GM12878 (cell line): ENCODE measurements at regions not wholly inside any gene's neighbourhood (a gene's known extent, or its start where the extent isn't known, plus 50 kb on each side); places are given as distances from the start of the nearest gene placed in this dataset.

Experiments used
- ATAC-seq: fragments of 200-7000 bp; cut with Tn5 transposase; 3 replicates; pipeline ENCODE4 v1.9.1; 2020; ENCODE audit warnings: mild to moderate bottlenecking, moderate library complexity
- BruUV-seq: library from RNA; stranded (reverse); fragments of 400-500 nt; replicated peaks from 2 replicates; lab custom pipeline; 2021; lab: Mats Ljungman, UMichigan
- CTCF ChIA-PET: fragments of 300-600 bp; sonication (Branson Sonifier 250); formaldehyde crosslinking; extraction: SDS; loops from one replicate; lab custom pipeline; 2021; ENCODE audit warnings: inconsistent platforms; lab: Yijun Ruan, JAX
- POLR2A ChIA-PET: fragments of 350-600 bp; formaldehyde crosslinking; extraction: SDS; loops from one replicate; lab custom pipeline; 2021; ENCODE audit warnings: inconsistent platforms; lab: Charles Lee
- RAD21 ChIA-PET: fragments of 300-600 bp; sonication (Branson Sonifier 250); formaldehyde crosslinking; loops from one replicate; lab custom pipeline; 2023; ENCODE audit warnings: antibody characterized with exemption; ENCODE audit not compliant: unreplicated experiment; lab: Charles Lee
- SMC1A ChIA-PET: fragments of 300-600 bp; sonication (Branson Sonifier 250); formaldehyde crosslinking; loops from one replicate; lab custom pipeline; 2023; ENCODE audit not compliant: unreplicated experiment, uncharacterized antibody; lab: Charles Lee
- DNase-seq: peaks from one replicate; pipeline ENCODE4 v3.0.0-alpha.2; 2011; ENCODE audit warnings: low read depth, low spot score
- FAIRE-seq: peaks from 3 replicates; lab custom pipeline; 2011; peaks lifted over from hg19 to GRCh38; lab: Jason Lieb, UNC
- H2AFZ ChIP-seq: 2 replicates; pipeline ENCODE4 v1.6.0; 2011; ENCODE audit warnings: low read depth, low read length, control low read depth; ENCODE audit not compliant: control insufficient read depth
- H3K27ac ChIP-seq: 2 replicates; pipeline ENCODE4 v1.5.1; 2011; ENCODE audit warnings: control low read depth; ENCODE audit not compliant: control insufficient read depth, insufficient read depth
- H3K27me3 ChIP-seq, 2 experiments: replicated peaks in 1 of 2; 2 replicates each; pipeline versions ENCODE4 v1.6.0 to v1.6.1; 2011; ENCODE audit warnings: low read length in 1 of 2; ENCODE audit not compliant: control insufficient read depth in 2 of 2, insufficient read depth in 2 of 2
- H3K36me3 ChIP-seq, 2 experiments: 2 replicates each; pipeline ENCODE4 v1.5.1; 2011; ENCODE audit warnings: low read length in 1 of 2; ENCODE audit not compliant: control insufficient read depth in 2 of 2, insufficient read depth in 2 of 2
- H3K4me1 ChIP-seq: 2 replicates; pipeline ENCODE4 v1.6.1; 2011; ENCODE audit warnings: mild to moderate bottlenecking, low read length, moderate library complexity, mixed read lengths; ENCODE audit not compliant: control insufficient read depth, insufficient read depth
- H3K4me2 ChIP-seq: 2 replicates; pipeline ENCODE4 v1.6.0; 2011; ENCODE audit warnings: control low read depth; ENCODE audit not compliant: control insufficient read depth, insufficient read depth
- H3K4me3 ChIP-seq: fragments of 200-600 bp; sonication (generic); 2 replicates; pipeline ENCODE4 v1.5.1; 2016
- H3K79me2 ChIP-seq: 2 replicates; pipeline ENCODE4 v1.6.0; 2011; ENCODE audit warnings: low read length; ENCODE audit not compliant: control insufficient read depth, insufficient read depth
- H3K9ac ChIP-seq: 2 replicates; pipeline ENCODE4 v1.8.0; 2011; ENCODE audit warnings: low read length, control low read depth, mixed read lengths; ENCODE audit not compliant: control insufficient read depth, insufficient read depth
- H3K9me3 ChIP-seq: replicated peaks from 3 replicates; pipeline ENCODE4 v1.5.1; 2011; ENCODE audit warnings: mild to moderate bottlenecking, low read length; ENCODE audit not compliant: control insufficient read depth, insufficient read depth
- H4K20me1 ChIP-seq: 2 replicates; pipeline ENCODE4 v1.6.0; 2011; ENCODE audit not compliant: control insufficient read depth, insufficient read depth
- E4F1 ChIP-seq: fragments of 450-650 bp; IDR thresholded peaks from 2 replicates; pipeline ENCODE4 v1.6.1; 2018; ENCODE audit warnings: borderline replicate concordance, mild to moderate bottlenecking; ENCODE audit not compliant: partially characterized antibody
- EP300 ChIP-seq, 2 experiments: fragments of 150-350 bp in 1 of 2; IDR thresholded peaks; 2 replicates each; pipeline ENCODE4 v1.6.1; 2011 to 2012; ENCODE audit warnings: low read depth in 2 of 2, low read length in 2 of 2, borderline replicate concordance in 1 of 2, improper control_type of control experiment in 1 of 2, inconsistent platforms in 1 of 2; ENCODE audit not compliant: control insufficient read depth in 1 of 2
- GABPA ChIP-seq: IDR thresholded peaks from 2 replicates; pipeline ENCODE4 v1.6.1; 2014; ENCODE audit warnings: antibody characterized with exemption, low read depth, mild to moderate bottlenecking, inconsistent platforms
- HDAC2 ChIP-seq: fragments of 200-600 bp; sonication (generic); IDR thresholded peaks from 2 replicates; pipeline ENCODE4 v1.6.1; 2017
- HDGF ChIP-seq: fragments of 450-650 bp; IDR thresholded peaks from 2 replicates; pipeline ENCODE4 v1.6.1; 2016; ENCODE audit warnings: antibody characterized with exemption
- JUND ChIP-seq: IDR thresholded peaks from 2 replicates; pipeline ENCODE4 v1.6.1; 2012; ENCODE audit warnings: low read depth, mild to moderate bottlenecking, low read length, improper control_type of control experiment, moderate library complexity
- KAT2A ChIP-seq: conservative IDR thresholded peaks from 2 replicates; pipeline ENCODE4 v1.6.1; 2011; ENCODE audit warnings: low read depth, low read length; ENCODE audit not compliant: control insufficient read depth
- KLF5 ChIP-seq: fragments of 450-650 bp; IDR thresholded peaks from 2 replicates; pipeline ENCODE4 v1.6.1; 2014; ENCODE audit warnings: mild to moderate bottlenecking; ENCODE audit not compliant: partially characterized antibody
- MTA2 ChIP-seq: fragments of 450-650 bp; IDR thresholded peaks from 2 replicates; pipeline ENCODE4 v1.6.1; 2016; ENCODE audit warnings: low read depth, mild to moderate bottlenecking, moderate library complexity
- NRF1 ChIP-seq: conservative IDR thresholded peaks from 2 replicates; pipeline ENCODE4 v1.6.1; 2011; ENCODE audit warnings: mild to moderate bottlenecking, low read depth, low read length, improper control_type of control experiment
- SMC3 ChIP-seq: IDR thresholded peaks from 2 replicates; pipeline ENCODE4 v1.6.1; 2011; ENCODE audit warnings: low read length, improper control_type of control experiment, borderline replicate concordance
- SPI1 ChIP-seq: IDR thresholded peaks from 2 replicates; pipeline ENCODE4 v1.6.1; 2011; ENCODE audit warnings: low read depth, mild to moderate bottlenecking, low read length, moderate library complexity, borderline replicate concordance; ENCODE audit not compliant: insufficient read depth
- TARDBP ChIP-seq: IDR thresholded peaks from 2 replicates; pipeline ENCODE4 v1.6.1; 2016; ENCODE audit warnings: borderline replicate concordance
- USF2 ChIP-seq: IDR thresholded peaks from 2 replicates; pipeline ENCODE4 v1.6.1; 2011; ENCODE audit warnings: low read depth, low read length, improper control_type of control experiment, borderline replicate concordance
- YY1 ChIP-seq: IDR thresholded peaks from 2 replicates; pipeline ENCODE4 v1.6.1; 2011; ENCODE audit warnings: low read depth, mild to moderate bottlenecking, low read length
- ZBTB40 ChIP-seq: fragments of 450-650 bp; IDR thresholded peaks from 2 replicates; pipeline ENCODE4 v1.6.1; 2016; ENCODE audit warnings: mild to moderate bottlenecking, moderate library complexity, borderline replicate concordance
- WGBS: methylation state at CpG from one replicate; pipeline ENCODE4 v1.1.6; 2016; ENCODE audit warnings: low lambda C conversion rate; ENCODE audit not compliant: insufficient replicate concordance, insufficient coverage; ENCODE audit errors: missing lambda C conversion rate; 5-methylcytosine and 5-hydroxymethylcytosine counted together
- in situ Hi-C: fragments of 300-500 bp; cut with MboI; formaldehyde crosslinking; loops from 9 replicates; pipeline ENCODE4 v1.14.3; 2018; ENCODE audit warnings: mixed read lengths
- intact Hi-C: fragments of 100-400 bp; cut with micrococcal nuclease; formaldehyde crosslinking; loops from one replicate; pipeline ENCODE4 v1.14.2; 2022; ENCODE audit not compliant: unreplicated experiment

GRCh38 chr2:236882074-236882473 is 203.6 kb upstream of the COPS8 start:
- no peaks in the 10 kb centered on the region for H4K20me1 ChIP-seq
- no peaks in the 10 kb centered on the region for H3K4me1 ChIP-seq
- no peak overlapping the region for H3K27ac ChIP-seq
- ChIA-PET RAD21 (no interaction called here), SMC1A (no interaction called here), POLR2A (no interaction called here), CTCF (no interaction called here)
- H3K36me3 ChIP-seq: no peaks in the 10 kb centered on the region
- no peaks in the 10 kb centered on the region for H3K9me3 ChIP-seq
- H3K4me2 ChIP-seq: no peak overlapping the region
- in situ Hi-C loops: no loop called here
- no peak overlapping the region for H3K9ac ChIP-seq
- FAIRE-seq (no peak), DNase-seq (no peak), ATAC-seq (no peak)
- intact Hi-C loops: no loop called here
- no peaks in the 10 kb centered on the region for H3K79me2 ChIP-seq
- no TSS peak for BruUV-seq
- 2% methylated on average over 2 of the region's 2 CpGs for WGBS
- no peak overlapping the region for H2AFZ ChIP-seq
- no peaks in the 10 kb centered on the region; a peak in 1 of 4 replicates for H3K27me3 ChIP-seq
- no peak overlapping the region for H3K4me3 ChIP-seq
- no peak for TF ChIP-seq USF2
- TF ChIP-seq TARDBP: no peak
- TF ChIP-seq HDAC2: no peak
- TF ChIP-seq EP300 (IDR thresholded peaks at IDR 0.05; ENCODE audit: borderline replicate concordance in 1 of 2, control insufficient read depth in 1 of 2, low read depth in 2 of 2, low read length in 2 of 2): no peak
- TF ChIP-seq SMC3: no peak
- TF ChIP-seq SPI1: no peak
- no peak for TF ChIP-seq HDGF
- no peak for TF ChIP-seq YY1
- no peak for TF ChIP-seq KLF5
- TF ChIP-seq ZBTB40: no peak
- TF ChIP-seq KAT2A: no peak
- no peak for TF ChIP-seq E4F1
- TF ChIP-seq GABPA: no peak
- TF ChIP-seq MTA2: no peak
- TF ChIP-seq NRF1: no peak
- TF ChIP-seq JUND: no peak
